Germinal center (tissue), 1 donor: ENCODE measurements at regions not wholly inside any gene's neighbourhood (a gene's known extent, or its start where the extent isn't known, plus 50 kb on each side); places are given as distances from the start of the nearest gene placed in this dataset.
"Not testable (repeated sequence)": the region's sequence is repeated elsewhere in the genome, so short reads cannot be mapped to it uniquely, and the experiment has no call there.

ENCODE experiments used
- DNase-seq: peaks from one replicate; pipeline ENCODE4 v3.0.0; 2012; ENCODE audit warnings: mixed read lengths, low spot score

GRCh38 chr10:78342827-78343653, 309.4 kb downstream of the RPS24 start:
- DNase-seq = no peak

- not testable (repeated sequence) for DNase-seq
Observed at GRCh38 chr10:78344257-78344656, 310.6 kb downstream of the RPS24 start.

- not testable (repeated sequence) for DNase-seq
Observed at GRCh38 chr10:78345515-78345914, 311.9 kb downstream of the RPS24 start.

GRCh38 chr10:78346721-78347120, 313.1 kb downstream of the RPS24 start:
- no peak for DNase-seq

- DNase-seq = no peak
Observed at GRCh38 chr10:78348411-78349164, 314.9 kb downstream of the RPS24 start.

- DNase-seq = no peak
Observed at GRCh38 chr10:78349165-78349516, 315.5 kb downstream of the RPS24 start.

- no peak for DNase-seq
Observed at GRCh38 chr10:78349911-78350663, 316.4 kb downstream of the RPS24 start.

GRCh38 chr10:78351283-78351682, 317.6 kb downstream of the RPS24 start:
- DNase-seq = no peak

GRCh38 chr10:78351809-78352208, 318.1 kb downstream of the RPS24 start:
- DNase-seq = no peak

GRCh38 chr10:78353636-78354035, 320.0 kb downstream of the RPS24 start:
- DNase-seq = no peak

- DNase-seq = no peak
Observed at GRCh38 chr10:78354101-78354500, 320.4 kb downstream of the RPS24 start.

- no peak for DNase-seq
Observed at GRCh38 chr10:78356291-78356900, 322.7 kb downstream of the RPS24 start.

GRCh38 chr10:78357141-78358063, 323.7 kb downstream of the RPS24 start:
- DNase-seq = no peak

- DNase-seq = no peak
Observed at GRCh38 chr10:78358351-78358750, 324.7 kb downstream of the RPS24 start.

GRCh38 chr10:78358982-78359381, 325.3 kb downstream of the RPS24 start:
- DNase-seq = no peak

GRCh38 chr10:78359640-78360091, 326.0 kb downstream of the RPS24 start:
- no peak for DNase-seq

GRCh38 chr10:78360284-78360683, 326.6 kb downstream of the RPS24 start:
- DNase-seq = no peak

GRCh38 chr10:78361031-78361430, 327.4 kb downstream of the RPS24 start:
- DNase-seq = no peak

- no peak for DNase-seq
Observed at GRCh38 chr10:78362406-78363022, 328.9 kb downstream of the RPS24 start.

- DNase-seq = no peak
Observed at GRCh38 chr10:78363190-78363589, 329.5 kb downstream of the RPS24 start.

- DNase-seq = no peak
Observed at GRCh38 chr10:78365694-78366093, 332.0 kb downstream of the RPS24 start.
